ENCODE measurements at regions not wholly inside any gene's neighbourhood (a gene's known extent, or its start where the extent isn't known, plus 50 kb on each side); places are given as distances from the start of the nearest gene placed in this dataset.

DNA sequence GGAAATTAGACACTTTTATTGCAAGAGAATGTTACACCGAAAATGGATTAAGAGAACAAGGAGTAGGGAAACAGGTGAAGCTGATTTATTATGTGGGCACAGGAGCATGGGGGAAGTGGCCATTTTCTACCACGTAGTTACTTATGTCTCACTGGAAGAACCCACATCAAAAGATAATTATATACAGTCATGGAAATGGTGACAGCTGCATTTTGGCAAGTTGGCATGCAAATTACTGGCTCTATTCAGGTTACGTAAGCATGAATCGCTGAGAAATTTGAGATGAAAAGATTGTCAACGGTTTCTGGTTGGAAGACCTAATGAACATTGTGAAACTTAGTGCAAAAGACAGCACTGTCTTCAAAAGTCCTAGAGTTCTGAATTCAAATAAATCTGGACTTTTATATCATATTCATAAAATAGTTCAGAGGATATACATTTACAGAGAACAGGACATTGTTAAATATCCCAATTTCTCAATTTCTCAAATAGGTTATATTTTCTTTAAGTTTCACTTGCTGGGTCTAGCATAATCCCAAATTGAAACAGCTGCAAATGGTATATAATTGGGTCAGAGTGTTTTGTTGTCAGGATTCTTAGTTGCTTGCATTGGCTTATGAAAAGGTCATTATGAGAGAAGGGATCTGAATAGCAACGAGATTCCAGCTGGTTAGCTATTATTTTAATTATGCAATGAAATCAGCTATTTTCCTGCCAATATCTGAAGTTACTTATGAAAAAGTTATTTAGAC lies 567.8 kb downstream of the ZPLD1 start:
- no peak for DNase-seq (ENCODE audit: low spot score)
- no peak overlapping the region for H3K27ac ChIP-seq
- POLR2A ChIA-PET (ENCODE audit: low non-redundant PET): no interaction called here
- CTCF ChIA-PET: no interaction called here
- TF ChIP-seq, protein P1, sequence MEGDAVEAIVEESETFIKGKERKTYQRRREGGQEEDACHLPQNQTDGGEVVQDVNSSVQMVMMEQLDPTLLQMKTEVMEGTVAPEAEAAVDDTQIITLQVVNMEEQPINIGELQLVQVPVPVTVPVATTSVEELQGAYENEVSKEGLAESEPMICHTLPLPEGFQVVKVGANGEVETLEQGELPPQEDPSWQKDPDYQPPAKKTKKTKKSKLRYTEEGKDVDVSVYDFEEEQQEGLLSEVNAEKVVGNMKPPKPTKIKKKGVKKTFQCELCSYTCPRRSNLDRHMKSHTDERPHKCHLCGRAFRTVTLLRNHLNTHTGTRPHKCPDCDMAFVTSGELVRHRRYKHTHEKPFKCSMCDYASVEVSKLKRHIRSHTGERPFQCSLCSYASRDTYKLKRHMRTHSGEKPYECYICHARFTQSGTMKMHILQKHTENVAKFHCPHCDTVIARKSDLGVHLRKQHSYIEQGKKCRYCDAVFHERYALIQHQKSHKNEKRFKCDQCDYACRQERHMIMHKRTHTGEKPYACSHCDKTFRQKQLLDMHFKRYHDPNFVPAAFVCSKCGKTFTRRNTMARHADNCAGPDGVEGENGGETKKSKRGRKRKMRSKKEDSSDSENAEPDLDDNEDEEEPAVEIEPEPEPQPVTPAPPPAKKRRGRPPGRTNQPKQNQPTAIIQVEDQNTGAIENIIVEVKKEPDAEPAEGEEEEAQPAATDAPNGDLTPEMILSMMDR (conservative IDR thresholded peaks at IDR 0.05; ENCODE audit: low read depth): no peak

DNA sequence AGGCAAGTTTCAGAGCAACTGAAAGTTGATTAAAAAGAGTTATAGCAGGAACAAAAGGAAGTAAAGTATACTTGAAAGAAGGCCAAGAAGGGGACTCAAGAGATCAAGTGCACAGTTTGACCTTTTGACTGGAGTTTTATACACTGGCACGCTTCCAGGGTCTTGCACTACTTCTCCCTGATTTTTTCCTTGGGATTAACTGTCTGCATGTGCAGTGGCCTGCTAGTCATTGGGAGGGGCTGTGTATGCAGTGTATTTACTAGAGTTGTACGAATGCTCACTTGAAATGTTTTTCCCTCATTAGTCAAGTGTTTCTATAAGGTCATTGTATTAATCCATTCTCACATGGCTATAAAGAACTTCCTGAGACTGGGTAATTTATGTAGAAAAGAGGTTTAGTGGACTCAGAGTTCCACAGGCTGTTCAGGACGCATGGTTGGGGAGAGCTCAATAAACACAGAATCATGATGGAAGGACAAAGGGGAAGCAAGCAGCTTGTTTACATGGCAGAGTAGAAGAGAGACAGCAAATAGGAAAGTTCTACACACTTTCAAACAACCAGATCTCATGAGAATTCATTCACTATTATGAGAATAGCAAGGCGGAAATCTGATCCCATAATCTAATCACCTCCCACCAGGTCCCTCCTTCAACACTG lies 571.8 kb downstream of the ZPLD1 start:
- POLR2A ChIA-PET (ENCODE audit: low non-redundant PET): no interaction called here
- TF ChIP-seq, protein P1 (conservative IDR thresholded peaks at IDR 0.05; ENCODE audit: low read depth): no peak
- no peak for DNase-seq (ENCODE audit: low spot score)
- CTCF ChIA-PET: no interaction called here
- H3K27ac ChIP-seq: no peak overlapping the region

DNA sequence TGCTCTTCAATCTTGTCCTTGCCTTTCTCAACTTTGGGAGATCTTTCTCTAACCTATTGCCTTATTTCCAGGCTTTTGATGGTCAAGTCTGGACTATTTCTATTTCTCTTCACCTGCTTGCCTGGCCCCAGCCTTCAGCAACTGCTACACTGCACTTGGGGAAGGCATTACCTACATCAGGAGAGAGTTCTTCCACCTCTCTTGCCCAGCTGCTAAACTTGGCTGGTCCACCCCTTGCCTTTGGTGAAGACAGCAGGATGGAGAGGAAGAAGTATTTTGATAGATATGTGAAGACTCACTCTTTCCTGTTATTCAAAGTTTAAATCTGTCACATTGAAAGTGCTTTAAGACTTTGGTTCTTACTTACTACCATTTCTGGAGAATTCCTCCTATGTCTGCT lies 574.8 kb downstream of the ZPLD1 start:
- no peak overlapping the region for H3K27ac ChIP-seq
- TF ChIP-seq, protein P1 (conservative IDR thresholded peaks at IDR 0.05; ENCODE audit: low read depth): no peak
- CTCF ChIA-PET: interaction anchor here (0.7 kb wide), 1 partner anchor 991 kb away, joined by 3 read pairs; no protein-coding TSS in a partner anchor
- POLR2A ChIA-PET (ENCODE audit: low non-redundant PET): no interaction called here
- no peak for DNase-seq (ENCODE audit: low spot score)

DNA sequence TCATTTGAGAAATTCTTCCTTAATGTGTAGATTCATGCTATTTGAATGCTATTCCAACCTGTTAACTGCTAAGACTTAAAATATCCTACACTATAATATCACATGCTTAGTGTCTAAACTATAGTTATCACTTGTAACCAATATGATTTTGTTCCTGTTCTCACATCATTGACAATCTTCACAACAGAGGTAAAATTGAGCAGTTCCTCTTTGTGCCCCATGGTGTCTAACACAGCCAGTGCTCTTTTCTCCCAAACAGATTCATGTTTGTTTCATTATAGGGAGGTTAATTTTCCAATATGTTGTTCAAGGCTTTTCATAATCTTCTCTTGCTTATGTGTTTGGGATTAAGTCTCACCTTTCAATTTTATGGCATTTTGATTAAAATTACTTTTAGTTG lies 591.1 kb downstream of the ZPLD1 start:
- POLR2A ChIA-PET (ENCODE audit: low non-redundant PET): no interaction called here
- TF ChIP-seq, protein P1 (conservative IDR thresholded peaks at IDR 0.05; ENCODE audit: low read depth): no peak
- CTCF ChIA-PET: no interaction called here
- no peak overlapping the region for H3K27ac ChIP-seq
- no peak for DNase-seq (ENCODE audit: low spot score)

DNA sequence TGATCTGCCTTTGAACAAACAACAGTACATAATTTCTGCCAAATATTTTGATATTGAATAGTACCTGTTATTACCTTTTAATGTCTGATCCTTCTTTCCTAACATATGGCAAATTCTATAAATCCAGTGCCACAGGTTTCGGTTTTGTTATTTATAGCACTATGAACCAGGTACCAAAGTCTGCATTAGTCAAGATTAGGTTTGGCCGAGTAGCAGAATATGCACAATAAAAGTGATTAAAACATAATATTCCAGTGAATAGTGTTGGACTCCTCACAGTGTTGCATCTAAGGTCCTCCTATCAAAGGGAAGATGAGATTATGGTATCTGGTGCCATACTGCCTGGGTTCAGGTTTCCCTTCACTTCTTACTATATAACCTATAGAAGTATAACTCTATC lies 599.0 kb downstream of the ZPLD1 start:
- POLR2A ChIA-PET (ENCODE audit: low non-redundant PET): no interaction called here
- TF ChIP-seq, protein P1 (conservative IDR thresholded peaks at IDR 0.05; ENCODE audit: low read depth): no peak
- CTCF ChIA-PET: no interaction called here

DNA sequence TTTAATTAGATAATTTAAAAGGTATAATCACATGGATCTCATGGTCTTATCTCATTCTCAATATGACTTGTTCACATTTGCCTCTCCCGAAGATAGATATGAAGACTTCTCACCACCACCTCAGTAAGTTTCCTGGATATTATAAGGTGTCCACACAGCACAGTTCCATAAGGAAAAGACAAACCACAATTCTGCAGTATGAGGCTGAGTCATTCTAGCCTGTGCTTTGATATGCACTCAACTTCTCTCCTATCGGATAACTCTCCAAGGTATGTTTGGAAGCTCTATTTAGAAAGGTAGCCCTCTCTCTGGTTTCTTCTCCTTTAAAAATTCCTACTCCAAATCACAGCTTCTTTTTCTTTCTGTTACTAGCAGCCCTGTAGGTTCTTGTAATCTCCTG lies 612.8 kb downstream of the ZPLD1 start:
- CTCF ChIA-PET: no interaction called here
- DNase-seq (ENCODE audit: low spot score): no peak
- TF ChIP-seq, protein P1 (conservative IDR thresholded peaks at IDR 0.05; ENCODE audit: low read depth): no peak
- POLR2A ChIA-PET (ENCODE audit: low non-redundant PET): no interaction called here
- H3K27ac ChIP-seq: no peak overlapping the region

More for the DNA sequence above, 599.0 kb downstream of the ZPLD1 start:
- no peak for DNase-seq (ENCODE audit: low spot score)
- no peak overlapping the region for H3K27ac ChIP-seq
